SH-SY5Y (cell line): ENCODE measurements at regions not wholly inside any gene's neighbourhood (a gene's known extent, or its start where the extent isn't known, plus 50 kb on each side); places are given as distances from the start of the nearest gene placed in this dataset.

Experiments
- GATA2 ChIP-seq: IDR thresholded peaks from 2 replicates; pipeline ENCODE4 v1.6.1; 2011; ENCODE audit warnings: mild to moderate bottlenecking, low read depth, low read length
- GATA3 ChIP-seq: IDR thresholded peaks from 2 replicates; pipeline ENCODE4 v1.6.1; 2011; ENCODE audit warnings: low read depth, mild to moderate bottlenecking, low read length, moderate library complexity

- no peak for TF ChIP-seq GATA3
- no peak for TF ChIP-seq GATA2
Measured at GRCh38 chr18:41146301-41146700, 808.7 kb upstream of the PIK3C3 start.

GRCh38 chr18:41145516-41145915, 809.5 kb upstream of the PIK3C3 start:
- TF ChIP-seq GATA3 (no peak), GATA2 (no peak)

GRCh38 chr18:41144441-41144840, 810.6 kb upstream of the PIK3C3 start:
- no peak for TF ChIP-seq GATA2
- TF ChIP-seq GATA3, result no peak

GRCh38 chr18:41140506-41140905, 814.5 kb upstream of the PIK3C3 start:
- TF ChIP-seq GATA3, result no peak
- TF ChIP-seq GATA2, result no peak

- TF ChIP-seq GATA3 (no peak), GATA2 (no peak)
Measured at GRCh38 chr18:41135146-41135545, 819.9 kb upstream of the PIK3C3 start.

GRCh38 chr18:41134426-41134825, 820.6 kb upstream of the PIK3C3 start:
- no peak for TF ChIP-seq GATA2
- no peak for TF ChIP-seq GATA3

- no peak for TF ChIP-seq GATA3
- no peak for TF ChIP-seq GATA2
Measured at GRCh38 chr18:41131050-41131449, 824.0 kb upstream of the PIK3C3 start.

GRCh38 chr18:41128545-41128944, 826.5 kb upstream of the PIK3C3 start:
- TF ChIP-seq GATA2 (no peak), GATA3 (no peak)

- TF ChIP-seq GATA2 (no peak), GATA3 (no peak)
Measured at GRCh38 chr18:41128126-41128525, 826.9 kb upstream of the PIK3C3 start.

- no peak for TF ChIP-seq GATA3
- no peak for TF ChIP-seq GATA2
Measured at GRCh38 chr18:41126541-41127235, 828.3 kb upstream of the PIK3C3 start.

- TF ChIP-seq GATA3 (no peak), GATA2 (no peak)
Measured at GRCh38 chr18:41121116-41121826, 833.8 kb upstream of the PIK3C3 start.

GRCh38 chr18:41119031-41119430, 836.0 kb upstream of the PIK3C3 start:
- TF ChIP-seq GATA3, result no peak
- no peak for TF ChIP-seq GATA2

- TF ChIP-seq GATA2 (no peak), GATA3 (no peak)
Measured at GRCh38 chr18:41113885-41114482, 841.0 kb upstream of the PIK3C3 start.

- no peak for TF ChIP-seq GATA3
- TF ChIP-seq GATA2, result no peak
Measured at GRCh38 chr18:41099451-41099850, 855.6 kb upstream of the PIK3C3 start.

GRCh38 chr18:41096504-41096903, 858.5 kb upstream of the PIK3C3 start:
- TF ChIP-seq GATA2 (no peak), GATA3 (no peak)

GRCh38 chr18:41077076-41077475, 878.0 kb upstream of the PIK3C3 start:
- no peak for TF ChIP-seq GATA2
- no peak for TF ChIP-seq GATA3
